ENCODE measurements at regions not wholly inside any gene's neighbourhood (a gene's known extent, or its start where the extent isn't known, plus 50 kb on each side); places are given as distances from the start of the nearest gene placed in this dataset.

DNA sequence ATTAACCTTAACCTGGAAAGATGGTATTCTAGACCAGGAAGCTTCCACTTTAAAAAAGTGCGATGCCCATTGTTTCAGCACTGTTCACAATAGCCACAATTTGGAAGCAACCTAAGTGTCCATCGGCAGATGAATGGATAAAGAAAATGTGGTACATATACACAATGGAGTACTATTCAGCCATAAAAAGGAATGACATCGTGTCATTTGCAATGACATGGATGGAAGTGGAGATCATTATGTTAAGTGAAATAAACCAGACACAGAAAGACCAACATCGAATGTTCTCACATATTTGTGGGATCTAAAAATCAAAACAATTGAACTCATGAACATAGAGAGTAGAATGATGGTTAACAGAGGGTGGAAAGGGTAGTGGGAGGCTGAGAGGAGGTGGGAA is 94.2 kb downstream of the NR2F2 start:
- H3K4me3 ChIP-seq (ENCODE audit: insufficient read depth, low read depth, low read length): no peak overlapping the region
- H3K4me1 ChIP-seq (ENCODE audit: control insufficient read depth, insufficient read depth, low read length): no peaks in the 10 kb centered on the region
- peaks cover 38% of the 10 kb centered on the region for H3K27me3 ChIP-seq (ENCODE audit: control insufficient read depth, insufficient read depth, low read length)
- no peak overlapping the region for H2BK120ac ChIP-seq (ENCODE audit: low read depth, low read length)
- peaks cover 1% of the 10 kb centered on the region; the same call in 1 of the 2 replicates for H3K9me3 ChIP-seq (ENCODE audit: control insufficient read depth, insufficient read depth, low read length)
- H3K9me1 ChIP-seq (ENCODE audit: insufficient read depth, low read length): no peaks in the 10 kb centered on the region
- no peaks in the 10 kb centered on the region for H4K20me1 ChIP-seq (ENCODE audit: insufficient read depth, low read length)
- no peaks in the 10 kb centered on the region for H3K79me1 ChIP-seq (ENCODE audit: low read depth in 1 of 2, low read length in 2 of 2)
- no CpG with 5 or more reads among the region's 4 CpGs for WGBS, 2 experiments (ENCODE audit: extremely low coverage in 2 of 2, insufficient read length in 1 of 2)
- H3K4ac ChIP-seq (ENCODE audit: low read depth, low read length): no peak overlapping the region
- H4K5ac ChIP-seq (ENCODE audit: low read depth, low read length): no peak overlapping the region
- H4K91ac ChIP-seq (ENCODE audit: insufficient read depth, low read depth, low read length): no peak overlapping the region
- in situ Hi-C loops (cut with MboI; ENCODE audit: low sequenced_read_pairs) (no loop called here), dilution Hi-C loops (cut with HindIII; ENCODE audit: low sequenced_read_pairs, unreplicated experiment) (no loop called here), intact Hi-C loops (cut with micrococcal nuclease) (loop anchor here (10.0 kb wide), 1 partner anchor 1170 kb away; no protein-coding TSS in a partner anchor)
- no peak overlapping the region for H2BK20ac ChIP-seq (ENCODE audit: low read depth, low read length)
- no peak overlapping the region for H3K4me2 ChIP-seq (ENCODE audit: low read depth, low read length)
- H3K9ac ChIP-seq (ENCODE audit: low read depth, low read length): no peak overlapping the region
- no peak overlapping the region for H3K18ac ChIP-seq (ENCODE audit: low read depth, low read length)
- no TSS peak for BruUV-seq (replicated peaks)
- no peak for DNase-seq
- ChIA-PET CTCF (no interaction called here), POLR2A (ENCODE audit: unreplicated experiment) (no interaction called here)
- H3K36me3 ChIP-seq (ENCODE audit: control insufficient read depth, insufficient read depth, low read length): no peaks in the 10 kb centered on the region
- H2AK9ac ChIP-seq (replicated peaks; ENCODE audit: low read depth, low read length, poor library complexity): no peak overlapping the region
- no peak overlapping the region for H2BK5ac ChIP-seq (ENCODE audit: low read depth, low read length, poor library complexity, severe bottlenecking)
- no peak for ATAC-seq (ENCODE audit: low read depth)
- H2BK15ac ChIP-seq (ENCODE audit: low read depth, low read length): no peak overlapping the region
- H3K14ac ChIP-seq (replicated peaks; ENCODE audit: low read depth, low read length): no peak overlapping the region
- no peak overlapping the region for H3K56ac ChIP-seq (ENCODE audit: extremely low read depth, insufficient read depth, low read length)
- TF ChIP-seq, protein P1, sequence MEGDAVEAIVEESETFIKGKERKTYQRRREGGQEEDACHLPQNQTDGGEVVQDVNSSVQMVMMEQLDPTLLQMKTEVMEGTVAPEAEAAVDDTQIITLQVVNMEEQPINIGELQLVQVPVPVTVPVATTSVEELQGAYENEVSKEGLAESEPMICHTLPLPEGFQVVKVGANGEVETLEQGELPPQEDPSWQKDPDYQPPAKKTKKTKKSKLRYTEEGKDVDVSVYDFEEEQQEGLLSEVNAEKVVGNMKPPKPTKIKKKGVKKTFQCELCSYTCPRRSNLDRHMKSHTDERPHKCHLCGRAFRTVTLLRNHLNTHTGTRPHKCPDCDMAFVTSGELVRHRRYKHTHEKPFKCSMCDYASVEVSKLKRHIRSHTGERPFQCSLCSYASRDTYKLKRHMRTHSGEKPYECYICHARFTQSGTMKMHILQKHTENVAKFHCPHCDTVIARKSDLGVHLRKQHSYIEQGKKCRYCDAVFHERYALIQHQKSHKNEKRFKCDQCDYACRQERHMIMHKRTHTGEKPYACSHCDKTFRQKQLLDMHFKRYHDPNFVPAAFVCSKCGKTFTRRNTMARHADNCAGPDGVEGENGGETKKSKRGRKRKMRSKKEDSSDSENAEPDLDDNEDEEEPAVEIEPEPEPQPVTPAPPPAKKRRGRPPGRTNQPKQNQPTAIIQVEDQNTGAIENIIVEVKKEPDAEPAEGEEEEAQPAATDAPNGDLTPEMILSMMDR (conservative IDR thresholded peaks at IDR 0.05; ENCODE audit: low read depth, low read length): no peak
- TF ChIP-seq BHLHE40 (IDR thresholded peaks at IDR 0.05; ENCODE audit: low read depth, low read length) (no peak), RFX5 (IDR thresholded peaks at IDR 0.05; ENCODE audit: low read depth, low read length) (no peak), MAFK (IDR thresholded peaks at IDR 0.05; ENCODE audit: low read depth, low read length) (no peak), SMC3 (IDR thresholded peaks at IDR 0.05; ENCODE audit: low read depth, low read length) (no peak), FOS (IDR thresholded peaks at IDR 0.05; ENCODE audit: low read depth, low read length) (no peak), CEBPB (IDR thresholded peaks at IDR 0.05; ENCODE audit: low read depth, low read length) (no peak)
- H3K23ac ChIP-seq (ENCODE audit: low read depth, low read length): no peak overlapping the region
- H3K27ac ChIP-seq (ENCODE audit: insufficient read depth, low read length): no peak overlapping the region
- no peak overlapping the region for H2AFZ ChIP-seq (replicated peaks; ENCODE audit: low read length, poor library complexity)
- no peak overlapping the region for H2AK5ac ChIP-seq (ENCODE audit: low read depth, low read length)
- H4K8ac ChIP-seq (ENCODE audit: low read depth in 2 of 2, low read length in 2 of 2): no peak overlapping the region

Measured in IMR-90 (cell line).